ENCODE measurements at regions not wholly inside any gene's neighbourhood (a gene's known extent, or its start where the extent isn't known, plus 50 kb on each side); places are given as distances from the start of the nearest gene placed in this dataset.

DNA sequence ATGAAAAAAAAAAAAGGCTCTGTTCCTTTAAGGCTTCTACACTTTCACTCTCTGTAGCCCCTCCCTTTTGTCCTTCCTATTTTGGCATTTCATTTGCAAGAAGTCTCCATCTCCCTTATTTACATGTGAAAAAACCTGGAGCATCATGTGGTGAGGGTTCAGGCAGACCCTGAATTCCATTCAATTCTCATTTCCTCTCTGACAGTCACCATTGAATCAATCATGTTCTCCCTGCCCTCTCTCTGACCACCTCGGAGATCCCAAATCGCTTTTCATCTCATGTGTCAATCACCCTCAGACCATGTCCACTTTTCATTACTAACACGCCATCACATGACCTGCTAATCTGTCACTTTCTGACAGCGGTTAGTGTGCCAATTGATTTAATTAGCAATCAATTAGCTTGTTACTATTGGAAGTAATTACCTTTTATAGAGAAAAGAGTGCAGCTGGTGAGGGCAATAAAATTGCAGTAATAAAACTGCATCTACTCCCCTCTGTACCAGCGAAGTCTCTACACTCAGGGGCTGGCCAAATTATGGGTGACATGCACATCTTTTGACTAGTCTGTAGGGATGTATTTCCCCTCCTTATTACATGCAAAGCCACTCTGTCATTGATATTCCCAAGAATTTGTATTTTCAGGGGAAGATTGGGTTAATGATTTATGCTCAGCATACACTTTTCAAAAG, 317.4 kb downstream of the EN1 start:
- no peak overlapping the region for H3K27ac Mint-ChIP-seq
- H3K9me3 Mint-ChIP-seq: no peaks in the 10 kb centered on the region
- H3K4me3 ChIP-seq (ENCODE audit: low read length): no peak overlapping the region
- no peak overlapping the region for H3K27ac ChIP-seq (ENCODE audit: low read depth in 1 of 2, low read length in 2 of 2)
- H3K36me3 Mint-ChIP-seq (ENCODE audit: low read depth): no peaks in the 10 kb centered on the region
- peaks cover 0 to 6% of the 10 kb centered on the region in 2 experiments for H3K27me3 ChIP-seq (ENCODE audit: control insufficient read depth in 1 of 2, insufficient read depth in 2 of 2, low read length in 2 of 2)
- H3K4me3 Mint-ChIP-seq: no peak overlapping the region
- intact Hi-C loops (cut with DNase I, micrococcal nuclease): no loop called here
- H3K27me3 Mint-ChIP-seq: peaks cover 32% of the 10 kb centered on the region
- no peak for TF ChIP-seq CTCF (IDR thresholded peaks at IDR 0.05)
- H3K4me1 Mint-ChIP-seq (ENCODE audit: low read depth): no peaks in the 10 kb centered on the region
- no peaks in the 10 kb centered on the region for H3K36me3 ChIP-seq (ENCODE audit: insufficient read depth, low read length)
- H3K9me3 ChIP-seq (ENCODE audit: control insufficient read depth in 1 of 2, insufficient read depth in 1 of 2, low read length in 2 of 2): no peaks in the 10 kb centered on the region
- no peak for ATAC-seq (ENCODE audit: poor library complexity)
- ChIA-PET POLR2A (no interaction called here), CTCF (no interaction called here)
- no peak for DNase-seq
- H3K4me1 ChIP-seq (ENCODE audit: insufficient read depth, low read length): no peaks in the 10 kb centered on the region

DNA sequence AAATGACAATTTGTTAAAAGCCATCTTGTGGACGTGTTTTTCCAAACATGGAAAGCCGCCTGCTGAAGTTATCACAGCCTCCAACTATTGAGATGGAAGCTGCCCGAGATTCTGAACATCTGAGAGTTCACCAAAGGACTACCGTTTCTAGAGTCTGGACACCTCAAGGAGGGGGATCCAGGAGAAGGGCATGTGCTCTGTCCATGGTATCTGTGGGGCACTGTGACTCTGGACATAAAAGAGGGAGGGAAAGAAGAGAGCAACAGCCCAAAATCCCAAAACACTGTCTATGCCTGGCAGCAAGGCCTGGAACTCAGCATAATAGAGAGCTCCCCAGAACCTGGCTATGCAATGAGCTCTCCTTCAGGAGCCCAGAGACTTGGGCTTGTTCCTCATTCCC, 319.9 kb downstream of the EN1 start:
- POLR2A ChIA-PET: no interaction called here
- ATAC-seq (ENCODE audit: poor library complexity): no peak
- no peak overlapping the region for H3K27ac ChIP-seq (ENCODE audit: low read depth in 1 of 2, low read length in 2 of 2)

DNA sequence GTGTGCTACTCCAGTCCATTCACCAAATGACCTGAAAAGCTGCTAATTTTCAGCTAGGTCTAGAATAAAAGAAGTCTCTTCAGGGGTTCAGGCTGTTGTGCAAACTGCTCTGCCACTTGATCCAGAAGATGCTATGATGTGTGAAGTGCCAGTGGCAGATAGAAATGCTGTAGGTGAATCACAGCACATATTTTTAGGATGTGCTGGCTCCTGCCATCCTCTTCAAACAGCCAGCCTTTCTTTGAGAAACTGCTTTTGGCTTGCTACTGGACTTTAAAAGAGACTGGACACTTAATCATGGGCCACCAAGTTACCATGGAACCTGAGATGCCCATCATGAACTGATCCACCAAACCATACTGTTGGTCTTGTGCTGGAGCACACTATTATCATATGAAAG, 322.1 kb downstream of the EN1 start:
- H3K4me3 Mint-ChIP-seq: no peak overlapping the region
- Histone ChIP-seq H3K4me3 (ENCODE audit: low read length) (no peak overlapping the region), H3K9me3 (ENCODE audit: control insufficient read depth in 1 of 2, insufficient read depth in 1 of 2, low read length in 2 of 2) (peaks cover 0 to 10% of the 10 kb centered on the region in 2 experiments), H3K27ac (ENCODE audit: low read depth in 1 of 2, low read length in 2 of 2) (no peak overlapping the region), H3K27me3 (ENCODE audit: control insufficient read depth in 1 of 2, insufficient read depth in 2 of 2, low read length in 2 of 2) (peaks cover 0 to 6% of the 10 kb centered on the region in 2 experiments), H3K36me3 (ENCODE audit: insufficient read depth, low read length) (no peaks in the 10 kb centered on the region), H3K4me1 (ENCODE audit: insufficient read depth, low read length) (no peaks in the 10 kb centered on the region)
- no peak for TF ChIP-seq CTCF (IDR thresholded peaks at IDR 0.05)
- peaks cover 4% of the 10 kb centered on the region for H3K9me3 Mint-ChIP-seq
- ATAC-seq (ENCODE audit: poor library complexity): no peak
- no peaks in the 10 kb centered on the region for H3K36me3 Mint-ChIP-seq (ENCODE audit: low read depth)
- H3K4me1 Mint-ChIP-seq (ENCODE audit: low read depth): no peaks in the 10 kb centered on the region
- H3K27me3 Mint-ChIP-seq: peaks cover 23% of the 10 kb centered on the region
- intact Hi-C loops (cut with DNase I, micrococcal nuclease): no loop called here
- no peak for DNase-seq
- ChIA-PET CTCF (no interaction called here), POLR2A (no interaction called here)
- H3K27ac Mint-ChIP-seq: no peak overlapping the region

More for the DNA sequence above, 319.9 kb downstream of the EN1 start:
- H3K36me3 ChIP-seq (ENCODE audit: insufficient read depth, low read length): no peaks in the 10 kb centered on the region
- no peak overlapping the region for H3K27ac Mint-ChIP-seq
- TF ChIP-seq CTCF (IDR thresholded peaks at IDR 0.05): no peak
- H3K9me3 ChIP-seq (ENCODE audit: control insufficient read depth in 1 of 2, insufficient read depth in 1 of 2, low read length in 2 of 2): no peaks in the 10 kb centered on the region
- H3K36me3 Mint-ChIP-seq (ENCODE audit: low read depth): no peaks in the 10 kb centered on the region
- H3K4me3 Mint-ChIP-seq: no peak overlapping the region
- CTCF ChIA-PET: no interaction called here
- H3K4me3 ChIP-seq (ENCODE audit: low read length): no peak overlapping the region
- H3K27me3 Mint-ChIP-seq: peaks cover 33% of the 10 kb centered on the region
- peaks cover 0 to 6% of the 10 kb centered on the region in 2 experiments for H3K27me3 ChIP-seq (ENCODE audit: control insufficient read depth in 1 of 2, insufficient read depth in 2 of 2, low read length in 2 of 2)
- no peaks in the 10 kb centered on the region for H3K4me1 ChIP-seq (ENCODE audit: insufficient read depth, low read length)
- intact Hi-C loops (cut with DNase I, micrococcal nuclease): no loop called here
- H3K9me3 Mint-ChIP-seq: no peaks in the 10 kb centered on the region
- no peak for DNase-seq
- H3K4me1 Mint-ChIP-seq (ENCODE audit: low read depth): no peaks in the 10 kb centered on the region
